Inferior parietal cortex (tissue), 1 donor: ENCODE measurements at regions not wholly inside any gene's neighbourhood (a gene's known extent, or its start where the extent isn't known, plus 50 kb on each side); places are given as distances from the start of the nearest gene placed in this dataset.
"Not testable (repeated sequence)": the region's sequence is repeated elsewhere in the genome, so short reads cannot be mapped to it uniquely, and the experiment has no call there.

Experiments used
- DNase-seq: peaks from one replicate; pipeline ENCODE4 v3.0.0-alpha.2; 2016; ENCODE audit errors: extremely low spot score

DNA sequence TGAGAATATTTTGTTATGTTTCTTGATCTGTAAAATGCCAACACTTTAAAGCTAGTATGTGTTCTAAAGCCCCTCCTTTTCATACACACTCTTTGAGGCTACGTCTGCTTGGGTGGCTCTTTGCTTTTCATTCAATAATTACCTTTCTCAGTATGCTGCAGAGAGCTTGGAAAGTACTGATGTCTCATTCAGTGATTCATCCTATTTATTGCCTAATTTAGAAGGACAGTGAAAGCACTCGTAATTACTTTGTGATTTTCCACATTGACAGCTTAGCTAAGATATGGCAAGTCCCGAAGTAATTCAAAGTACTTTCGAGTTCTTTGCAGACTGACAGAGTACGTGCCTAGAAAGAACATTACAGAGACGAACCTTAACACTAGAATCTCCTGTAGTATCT is 57.2 kb downstream of the BMP15 start:
- peak; percentile 1 for DNase-seq

DNA sequence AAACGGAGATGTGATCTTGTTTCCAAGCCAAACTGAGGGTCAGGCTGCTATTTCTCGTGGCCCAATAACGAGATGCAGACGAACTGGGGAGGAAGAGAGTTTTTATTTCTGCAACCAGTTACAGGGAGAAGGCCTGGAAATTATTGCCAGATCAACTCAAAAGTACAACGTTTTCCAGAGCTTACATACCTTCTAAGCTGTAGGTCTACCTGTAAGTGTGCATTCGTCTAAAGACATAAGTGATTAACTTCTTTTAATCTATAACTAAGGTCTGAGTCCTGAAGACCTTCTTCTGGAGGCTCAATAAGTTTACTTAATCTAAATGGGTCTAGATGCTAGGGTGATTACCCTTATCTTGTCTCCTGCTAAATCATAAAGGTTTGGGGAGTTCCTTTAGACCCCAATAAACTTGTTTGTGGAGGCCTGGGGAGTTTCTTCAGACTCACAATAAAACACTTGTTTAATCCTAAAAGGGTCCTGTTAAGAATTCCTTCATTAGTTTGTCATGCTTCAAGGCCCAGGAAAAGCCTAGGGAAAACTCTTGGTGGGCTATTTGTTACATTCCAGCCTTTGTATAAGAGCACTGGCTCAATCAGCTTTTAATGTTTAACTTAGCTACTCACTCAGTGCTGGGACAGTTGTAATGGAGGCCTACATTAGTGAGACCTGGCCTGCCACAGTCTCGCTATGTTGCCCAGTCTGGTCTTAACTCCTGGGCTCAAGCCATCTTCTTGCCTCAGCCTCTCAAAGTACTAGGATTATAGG is 58.5 kb downstream of the BMP15 start:
- DNase-seq: not testable (repeated sequence)

DNA sequence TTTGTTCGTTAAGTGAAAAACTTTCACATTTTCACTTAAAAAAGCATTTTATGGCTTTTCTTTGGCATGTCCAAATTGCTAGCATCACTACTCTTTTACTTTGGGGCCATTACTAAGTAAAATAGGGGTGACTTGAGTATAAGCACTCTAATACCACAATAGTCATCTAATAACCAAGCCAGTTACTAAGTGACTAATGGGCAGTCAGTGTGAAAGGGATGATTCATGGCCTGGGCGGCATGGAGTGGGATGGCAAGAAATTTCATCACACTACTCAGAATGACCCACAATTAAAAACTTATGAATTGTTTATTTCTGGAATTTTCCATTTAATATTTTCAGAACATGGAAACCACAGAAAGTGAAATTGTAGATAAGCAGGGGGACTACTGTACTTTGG is 60.9 kb downstream of the BMP15 start:
- DNase-seq: no peak

DNA sequence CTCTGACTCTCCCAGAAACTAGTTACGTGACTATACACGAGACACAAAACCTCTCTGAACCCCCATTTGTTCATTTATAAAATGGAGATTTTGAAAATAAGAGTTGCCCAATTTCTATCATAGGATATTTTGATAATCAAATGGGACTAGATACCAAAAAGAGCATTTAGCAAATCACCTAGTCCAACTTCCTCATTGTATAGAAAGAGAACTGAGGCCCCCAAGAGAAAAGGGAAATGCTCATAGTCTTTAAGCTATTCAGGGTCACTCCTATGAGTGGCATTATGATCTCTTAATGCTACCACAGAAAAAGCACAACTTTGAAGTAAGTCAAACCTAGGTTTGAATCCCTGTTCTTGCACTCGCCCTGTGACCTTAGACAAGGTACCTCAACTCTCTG is 62.7 kb downstream of the BMP15 start:
- no peak for DNase-seq

DNA sequence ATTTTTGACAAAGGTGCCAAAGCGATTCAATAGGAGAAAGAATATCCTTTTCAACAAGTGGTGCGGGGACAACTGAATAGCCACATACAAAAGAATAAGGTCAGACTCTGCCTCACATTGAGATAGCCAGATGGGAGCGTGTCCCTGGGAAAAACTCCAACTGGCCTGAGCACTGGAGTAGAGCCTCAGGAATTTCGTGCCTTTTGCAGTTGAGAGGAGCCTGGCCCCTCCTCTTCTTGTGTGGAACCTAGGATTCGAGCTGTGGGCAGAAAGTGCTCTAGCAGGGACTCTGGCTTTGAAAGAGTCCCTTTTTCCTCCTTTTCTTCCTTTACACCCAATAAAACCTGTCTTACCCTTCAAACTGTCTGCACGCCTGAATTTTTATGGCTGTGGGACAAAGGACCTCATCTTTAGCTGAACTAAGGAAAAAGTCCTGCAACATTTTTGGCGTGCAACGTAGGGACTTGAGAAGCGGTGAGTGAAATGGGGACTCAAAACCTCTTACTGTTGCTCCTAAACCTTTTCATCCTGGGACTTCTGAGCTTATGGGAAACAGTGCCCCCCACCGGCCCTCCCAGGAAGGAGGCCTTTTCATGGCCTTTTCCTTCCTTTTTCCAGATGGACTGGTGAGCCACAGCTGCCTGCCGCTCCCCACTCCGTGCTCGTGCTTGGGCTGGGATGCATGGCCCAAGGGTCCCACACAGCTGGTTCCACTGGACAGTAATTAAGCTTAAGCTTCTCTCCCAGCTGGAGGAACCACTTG is 68.6 kb downstream of the BMP15 start:
- DNase-seq: no peak

DNA sequence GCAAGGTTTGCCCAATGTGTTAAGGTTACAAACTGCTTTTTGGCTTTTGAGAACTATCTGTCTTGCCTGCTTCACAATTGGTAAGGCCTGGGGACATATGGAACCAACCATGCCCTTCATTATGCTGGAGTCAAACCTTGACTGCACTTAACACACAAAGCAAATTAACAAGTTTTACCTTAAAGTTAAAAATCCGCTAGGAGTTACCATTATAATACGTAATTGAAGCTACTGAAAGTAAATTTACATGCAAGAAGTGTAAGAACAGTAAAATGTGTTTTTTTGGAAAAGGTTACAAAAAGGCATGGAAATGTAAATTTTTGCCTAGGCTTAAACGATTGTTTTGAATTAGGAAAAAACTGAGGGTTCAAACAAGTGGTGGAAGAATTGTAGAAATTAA is 69.7 kb downstream of the BMP15 start:
- no peak for DNase-seq

DNA sequence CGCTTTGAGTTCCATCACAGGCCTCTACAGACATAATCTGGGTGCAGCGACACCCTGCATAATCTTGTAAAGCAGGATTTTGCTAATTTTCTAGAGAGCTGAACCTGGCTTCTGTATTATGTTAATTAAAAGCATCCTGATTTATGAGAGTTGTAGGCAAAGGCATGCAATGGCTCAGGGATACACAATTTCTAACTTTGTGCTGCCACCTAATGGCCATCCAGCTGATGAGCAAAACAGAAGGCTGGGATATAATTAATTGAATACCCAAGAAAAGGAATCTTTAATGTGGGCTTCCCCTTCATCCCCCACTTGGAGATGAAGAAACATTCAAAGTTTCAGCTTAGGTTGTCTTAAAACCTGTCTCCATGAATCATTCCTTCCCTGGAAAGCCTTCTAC is 78.1 kb downstream of the BMP15 start:
- peak; percentile 50 for DNase-seq

DNA sequence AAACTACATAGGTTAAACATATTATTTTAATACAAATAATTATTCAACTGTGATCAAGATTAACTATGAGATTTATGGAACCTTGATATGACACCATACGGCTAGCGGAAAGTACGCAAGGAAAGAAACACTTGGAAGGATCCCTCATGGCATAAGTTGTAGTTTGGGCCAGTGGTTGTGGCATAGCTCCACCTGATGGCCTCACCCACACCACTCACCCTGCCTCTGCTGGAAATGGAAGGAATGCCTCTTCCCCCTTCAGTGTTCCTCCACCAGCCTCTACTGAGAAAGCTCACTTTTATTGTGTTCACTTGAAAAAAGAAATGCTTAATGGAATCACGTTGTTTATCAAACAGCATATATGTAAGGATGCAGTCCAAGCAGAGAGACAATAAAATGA is 86.4 kb downstream of the BMP15 start:
- DNase-seq: no peak

DNA sequence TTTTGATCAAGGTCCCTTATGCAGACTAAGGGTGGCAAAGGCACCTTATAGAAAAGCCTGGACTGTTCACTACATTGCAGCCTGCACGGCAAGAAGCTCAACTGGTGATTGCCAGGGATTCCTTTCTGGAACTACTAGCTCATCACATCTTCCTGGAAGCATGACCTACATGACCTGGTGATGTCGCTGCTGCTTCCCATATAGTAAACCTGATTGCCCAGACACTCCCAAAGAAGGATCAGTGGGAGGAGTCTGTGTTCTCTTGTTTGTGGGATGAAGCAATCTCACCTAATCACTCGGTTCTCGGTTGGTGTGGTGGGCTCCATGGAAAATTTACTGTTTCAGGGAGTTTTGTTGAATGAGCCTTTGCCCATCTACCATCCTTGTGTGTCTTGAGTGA is 89.8 kb downstream of the BMP15 start:
- not testable (repeated sequence) for DNase-seq

DNA sequence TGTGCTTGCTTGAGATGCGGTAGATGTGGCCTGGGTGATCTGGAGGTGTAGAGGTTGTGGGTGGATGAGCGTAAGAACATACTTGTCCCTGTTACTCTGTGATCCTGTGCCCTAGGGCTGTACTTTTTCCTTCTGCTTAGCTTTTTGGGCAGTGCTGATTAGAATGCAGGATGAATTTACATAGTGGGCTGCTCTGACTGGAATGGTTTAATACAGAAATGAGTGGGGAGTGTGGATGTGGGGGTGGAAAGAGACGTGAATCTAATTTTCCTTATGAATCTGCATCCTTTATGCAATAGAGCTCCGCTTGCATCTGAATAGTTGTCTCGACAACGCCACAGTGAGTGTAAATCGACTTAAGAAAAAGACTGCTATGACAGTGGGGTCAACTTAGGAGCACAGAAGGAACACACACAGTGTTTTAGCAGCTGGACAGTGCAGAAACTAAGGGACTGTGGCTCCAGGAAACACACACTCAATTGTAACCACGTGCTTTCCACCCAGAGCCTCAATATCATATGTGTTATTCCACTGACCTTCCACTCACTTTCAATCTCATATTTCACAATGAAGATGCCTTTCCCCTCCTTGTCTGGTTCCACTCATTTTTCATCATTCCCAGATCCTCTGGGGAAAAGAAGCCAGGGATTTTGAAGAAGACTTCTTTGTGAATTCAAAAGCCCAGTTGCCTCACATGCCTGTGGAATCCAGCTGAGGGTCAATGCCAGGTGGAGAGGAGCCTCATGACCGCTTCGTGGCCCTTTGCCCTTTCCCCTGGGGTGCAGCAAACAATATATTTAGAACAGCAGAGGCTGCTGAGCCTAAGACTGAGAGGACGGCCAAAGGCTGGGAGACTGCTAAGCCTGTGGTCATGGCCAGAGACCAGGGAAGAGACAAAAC is 91.4 kb downstream of the BMP15 start:
- not testable (repeated sequence) for DNase-seq

DNA sequence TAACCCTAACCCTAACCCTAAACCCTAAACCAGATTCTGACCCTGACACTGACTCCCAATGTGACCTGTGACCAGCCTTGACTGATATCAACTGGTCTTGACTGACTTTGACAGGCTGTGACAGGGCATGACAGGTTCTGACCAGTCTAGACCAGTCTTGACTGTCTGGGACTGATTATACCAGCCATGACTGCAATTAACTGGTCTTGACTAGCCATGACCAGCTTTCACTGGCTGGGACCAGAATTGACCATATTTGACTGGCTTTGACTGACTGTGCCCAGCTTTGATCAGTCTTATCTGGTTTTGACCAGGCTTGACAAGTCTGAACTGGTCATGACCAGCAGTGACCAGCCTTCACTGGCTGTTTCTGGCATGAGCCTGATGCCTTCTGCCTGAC is 95.5 kb downstream of the BMP15 start:
- no peak for DNase-seq

DNA sequence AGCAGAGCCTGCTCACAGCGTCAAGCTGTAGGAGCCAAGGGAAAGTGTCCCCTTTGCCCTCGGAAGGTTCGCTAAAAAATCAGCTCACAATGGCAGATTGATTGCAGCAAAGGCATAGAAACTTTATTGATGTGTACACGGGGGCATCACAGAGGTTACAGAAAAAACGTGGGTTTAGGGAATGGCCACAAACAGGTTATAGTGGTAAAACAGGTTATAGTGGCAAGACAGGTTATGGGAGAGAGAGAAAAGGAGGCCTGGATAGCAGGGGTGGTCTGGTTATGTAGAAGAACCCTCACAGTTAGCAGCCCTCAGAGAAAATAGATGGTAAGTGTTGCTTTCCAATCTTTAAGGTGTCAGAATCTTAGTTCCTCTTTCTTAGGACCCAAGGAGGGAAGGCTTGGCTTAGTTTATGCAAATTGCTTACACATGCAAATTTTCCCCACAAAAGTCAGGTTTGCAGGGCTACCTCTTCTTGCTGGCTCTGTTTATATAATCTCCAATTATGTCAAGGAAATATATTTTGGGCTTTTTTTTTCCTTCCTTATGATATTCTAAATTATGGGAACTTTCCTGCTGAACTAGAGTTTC is 113.7 kb downstream of the BMP15 start:
- no peak for DNase-seq

DNA sequence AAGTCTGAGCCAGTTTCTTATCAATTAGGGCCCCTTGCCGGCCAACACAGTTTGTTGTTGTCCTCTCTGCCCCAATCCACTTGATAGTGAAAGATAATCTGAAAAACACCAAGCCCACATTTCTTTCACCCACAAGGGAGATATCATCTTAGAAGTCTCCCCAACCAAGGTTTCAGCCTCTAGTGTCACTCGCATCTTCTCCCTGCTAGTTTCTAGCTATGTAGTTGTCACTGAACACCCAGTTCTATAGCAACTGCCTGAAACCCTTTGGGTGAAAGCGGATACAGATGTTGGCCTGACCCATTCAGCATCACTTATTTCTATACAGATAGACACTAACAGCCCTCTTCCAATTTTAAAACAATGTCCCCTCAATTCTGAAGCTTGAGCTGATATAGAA is 116.3 kb downstream of the BMP15 start:
- no peak for DNase-seq

DNA sequence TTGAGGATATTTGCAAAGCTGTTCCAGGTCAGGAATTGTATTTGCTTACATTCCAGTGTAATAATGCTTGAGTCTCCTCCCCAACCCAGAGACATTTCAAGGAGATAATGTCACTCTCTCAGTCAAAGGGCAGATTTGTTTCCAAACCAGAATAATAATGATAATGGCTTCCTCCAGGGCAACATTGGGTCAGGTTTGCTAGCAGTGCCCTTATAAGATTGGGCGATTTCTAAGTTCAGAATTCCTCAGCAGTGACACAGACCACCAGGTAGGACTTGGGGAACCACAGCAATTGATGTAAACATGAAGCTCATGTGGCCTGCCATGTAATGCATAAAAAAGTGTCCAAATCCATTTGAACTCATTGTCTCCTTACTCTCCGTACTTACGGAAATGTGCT is 125.2 kb downstream of the BMP15 start:
- DNase-seq: no peak

DNA sequence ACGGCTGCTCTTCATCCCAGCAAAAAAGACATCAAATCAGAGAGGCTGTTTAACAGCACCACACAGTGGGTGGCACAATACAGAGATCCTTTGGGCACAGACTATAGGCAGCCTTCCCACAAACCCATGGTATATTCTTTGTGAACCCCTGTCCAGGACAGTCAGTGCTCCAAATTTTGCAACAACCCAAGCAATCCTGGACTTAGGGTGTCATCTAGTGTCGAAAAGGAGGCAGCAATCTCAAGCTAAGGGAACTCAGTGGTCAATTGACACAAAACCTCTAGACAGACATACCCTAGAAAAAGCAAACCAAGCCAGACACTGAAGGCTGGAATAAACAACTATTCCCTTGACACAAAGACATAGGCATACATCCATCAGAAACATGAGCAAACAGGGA is 137.4 kb downstream of the BMP15 start:
- DNase-seq: no peak

DNA sequence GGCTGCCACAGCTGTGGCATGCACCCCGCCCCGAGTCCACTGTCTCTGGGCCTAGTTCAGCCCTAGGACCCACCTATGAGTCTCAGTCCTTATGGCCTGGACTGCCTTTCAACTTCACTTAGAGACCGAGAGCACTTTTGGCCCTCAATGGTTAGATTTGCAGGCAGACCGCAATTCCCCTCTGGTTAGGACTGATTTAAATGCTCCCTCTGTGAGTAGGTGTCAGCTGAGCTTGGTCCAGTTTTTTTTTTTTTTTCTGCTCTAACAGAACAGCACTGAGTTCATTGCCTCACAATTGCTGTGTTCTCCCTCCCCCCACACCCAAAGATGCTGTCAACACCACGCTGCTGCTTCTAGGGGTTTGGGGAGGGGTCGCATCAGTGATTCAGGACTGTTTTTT is 143.2 kb downstream of the BMP15 start:
- DNase-seq: no peak

DNA sequence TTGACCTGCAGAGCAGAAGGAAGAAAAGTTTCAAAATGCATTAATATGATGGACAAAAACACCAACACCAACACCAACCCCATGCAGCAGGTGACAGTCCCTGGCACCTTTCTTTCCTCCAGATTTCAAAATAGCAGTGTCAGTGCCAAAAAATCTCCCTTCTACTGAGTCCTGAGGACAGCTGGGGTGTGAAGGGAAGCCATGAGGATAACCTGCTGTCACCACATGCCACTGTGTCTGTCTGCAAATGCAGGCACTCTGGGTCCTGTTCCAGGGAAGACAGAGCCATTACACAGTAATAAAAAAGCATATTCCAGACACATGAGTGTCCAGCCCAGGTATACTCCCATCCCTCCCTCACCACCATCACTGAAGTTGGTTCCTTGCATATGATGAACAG is 187.5 kb downstream of the BMP15 start:
- no peak for DNase-seq

DNA sequence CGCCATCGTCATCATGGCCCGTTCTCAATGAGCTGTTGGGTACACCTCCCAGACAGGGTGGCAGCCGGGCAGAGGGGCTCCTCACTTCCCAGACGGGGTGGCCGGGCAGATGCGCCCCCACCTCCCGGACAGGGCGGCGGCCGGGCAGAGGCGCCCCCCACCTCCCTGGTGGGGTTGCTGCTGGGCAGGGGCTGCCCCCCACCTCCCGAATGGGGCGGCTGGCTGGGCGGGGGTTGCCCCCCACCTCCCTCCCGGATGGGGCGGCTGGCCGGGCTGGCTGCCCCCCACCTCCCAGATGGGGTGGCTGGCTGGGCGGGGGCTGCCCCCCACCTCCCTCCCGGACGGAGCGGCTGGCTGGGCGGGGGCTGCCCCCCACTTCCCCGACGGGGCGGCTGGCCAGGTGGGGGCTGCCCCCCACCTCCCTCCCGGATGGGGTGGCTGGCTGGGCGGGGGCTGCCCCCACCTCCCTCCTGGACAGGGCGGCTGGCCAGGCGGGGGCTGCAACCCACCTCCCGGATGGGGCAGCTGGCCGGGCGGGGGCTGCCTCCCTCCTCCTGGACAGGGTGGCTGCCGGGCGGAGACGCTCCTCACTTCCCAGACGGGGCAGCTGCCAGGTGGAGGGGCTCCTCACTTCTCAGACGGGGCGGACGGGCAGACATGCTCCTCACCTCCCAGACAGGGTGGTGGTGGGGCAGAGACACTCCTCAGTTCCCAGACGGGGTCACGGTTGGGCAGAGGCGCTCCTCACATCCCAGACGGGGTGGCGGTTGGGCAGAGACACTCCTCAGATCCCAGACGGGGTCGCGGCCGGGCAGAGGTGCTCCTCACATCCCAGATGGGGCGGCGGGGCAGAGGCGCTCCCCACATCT is 208.8 kb downstream of the BMP15 start:
- not testable (repeated sequence) for DNase-seq

DNA sequence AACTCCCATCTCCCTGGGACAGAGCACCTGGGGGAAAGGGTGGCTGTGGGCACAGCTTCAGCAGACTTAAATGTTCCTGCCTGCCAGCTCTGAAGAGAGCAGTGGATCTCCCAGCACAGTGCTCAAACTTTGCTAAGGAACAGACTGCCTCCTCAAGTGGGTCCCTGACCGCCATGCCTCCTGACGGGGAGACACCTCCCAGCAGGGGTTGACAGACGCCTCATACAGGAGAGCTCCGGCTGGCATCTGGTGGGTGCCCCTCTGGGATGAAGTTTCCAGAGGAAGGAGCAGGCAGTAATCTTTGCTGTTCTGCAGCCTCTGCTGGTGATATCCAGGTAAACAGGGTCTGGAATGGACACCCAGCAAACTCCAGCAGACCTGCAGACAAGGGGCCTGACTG is 206.9 kb upstream of the NUDT10 start:
- not testable (repeated sequence) for DNase-seq

DNA sequence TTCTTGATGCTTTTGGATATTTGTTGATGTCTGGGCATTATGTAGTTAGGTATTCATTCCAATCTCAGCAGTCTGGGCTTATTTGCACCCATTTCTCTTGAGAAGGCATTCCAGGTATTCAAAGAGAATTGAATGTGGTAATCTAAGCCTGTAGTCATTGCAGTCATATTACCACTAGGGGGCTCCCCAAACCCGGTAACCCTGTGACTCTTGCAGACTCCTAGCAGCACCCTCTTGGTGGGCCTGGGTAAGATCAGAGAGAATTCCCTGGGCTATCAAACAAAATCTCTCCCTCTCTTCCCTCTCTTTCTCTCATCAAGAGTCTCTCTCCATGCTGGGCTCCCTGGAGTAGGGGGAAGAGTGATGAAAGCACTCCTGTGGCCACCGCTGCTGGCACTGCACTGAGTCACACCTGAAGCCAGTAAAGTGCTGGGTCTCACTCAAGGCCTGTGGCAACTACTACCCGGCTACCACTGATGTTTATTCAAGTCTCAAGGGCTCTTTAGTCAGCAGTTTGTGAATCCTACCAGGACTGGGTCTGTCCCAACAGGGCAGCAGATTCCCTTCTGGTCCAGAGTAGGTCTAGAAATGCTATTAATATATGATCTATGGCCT is 187.7 kb upstream of the NUDT10 start:
- DNase-seq: peak; percentile 8

DNA sequence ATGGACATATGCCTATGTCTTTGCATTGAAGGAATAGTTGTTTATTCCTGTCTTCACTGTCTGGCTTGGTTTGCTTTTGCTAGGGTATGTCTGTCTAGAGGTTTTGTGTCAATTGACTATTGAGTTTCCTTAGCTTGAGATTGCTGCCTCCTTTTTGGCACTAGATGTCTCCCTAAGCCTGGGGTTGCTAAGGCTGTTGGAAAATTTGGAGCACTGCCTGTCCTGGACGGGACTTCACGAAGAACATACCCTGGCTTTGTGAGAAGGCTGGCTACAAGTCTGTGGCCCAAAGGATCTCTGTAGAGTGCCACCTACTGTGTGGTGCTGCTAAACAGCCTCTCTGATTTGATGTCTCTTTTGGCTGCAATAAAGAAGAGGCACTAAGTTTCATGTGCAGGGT is 183.8 kb upstream of the NUDT10 start:
- peak; percentile 13 for DNase-seq
